Thyroid gland (tissue), 4 donors: ENCODE measurements at regions not wholly inside any gene's neighbourhood (a gene's known extent, or its start where the extent isn't known, plus 50 kb on each side); places are given as distances from the start of the nearest gene placed in this dataset.

Experiments
- POLR2A ChIP-seq, 2 donors: fragments of 450-650 bp; IDR thresholded peaks; one replicate each; pipeline ENCODE4 v1.6.1; 2017; ENCODE audit warnings: antibody characterized with exemption in 2 of 2, mild to moderate bottlenecking in 2 of 2, moderate library complexity in 1 of 2
- TF ChIP-seq, protein P1 (sequence below), 6 experiments: fragments of 200-600 bp in 3 of 6; fragments of 450-650 bp in 3 of 6; sonication (generic) in 3 of 6; IDR thresholded peaks; one replicate each; pipeline ENCODE4 v1.5.1; 2016 to 2019; ENCODE audit warnings: antibody characterized with exemption in 6 of 6, mild to moderate bottlenecking in 2 of 6, inconsistent platforms in 1 of 6, moderate library complexity in 1 of 6

DNA sequence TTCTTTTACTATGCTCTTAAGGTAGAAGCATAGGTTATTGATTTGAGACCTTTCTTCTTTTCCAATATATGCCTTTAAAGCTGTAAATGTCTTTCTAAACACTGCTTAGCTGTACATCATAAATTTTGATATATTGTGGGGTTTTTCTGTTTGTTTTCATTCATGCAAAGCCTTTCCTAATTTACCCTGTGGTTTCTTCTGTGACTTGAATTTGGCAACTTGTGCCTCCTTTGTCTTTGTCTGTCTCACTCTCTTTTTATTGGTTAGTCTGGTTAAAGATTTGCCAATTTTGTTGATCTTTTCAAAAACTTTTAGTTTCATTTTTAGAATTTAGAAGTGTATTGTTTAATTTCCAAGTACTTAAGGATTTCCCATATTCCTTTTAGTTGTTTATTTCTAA lies 343.1 kb downstream of the OXSM start:
- TF ChIP-seq, protein P1, sequence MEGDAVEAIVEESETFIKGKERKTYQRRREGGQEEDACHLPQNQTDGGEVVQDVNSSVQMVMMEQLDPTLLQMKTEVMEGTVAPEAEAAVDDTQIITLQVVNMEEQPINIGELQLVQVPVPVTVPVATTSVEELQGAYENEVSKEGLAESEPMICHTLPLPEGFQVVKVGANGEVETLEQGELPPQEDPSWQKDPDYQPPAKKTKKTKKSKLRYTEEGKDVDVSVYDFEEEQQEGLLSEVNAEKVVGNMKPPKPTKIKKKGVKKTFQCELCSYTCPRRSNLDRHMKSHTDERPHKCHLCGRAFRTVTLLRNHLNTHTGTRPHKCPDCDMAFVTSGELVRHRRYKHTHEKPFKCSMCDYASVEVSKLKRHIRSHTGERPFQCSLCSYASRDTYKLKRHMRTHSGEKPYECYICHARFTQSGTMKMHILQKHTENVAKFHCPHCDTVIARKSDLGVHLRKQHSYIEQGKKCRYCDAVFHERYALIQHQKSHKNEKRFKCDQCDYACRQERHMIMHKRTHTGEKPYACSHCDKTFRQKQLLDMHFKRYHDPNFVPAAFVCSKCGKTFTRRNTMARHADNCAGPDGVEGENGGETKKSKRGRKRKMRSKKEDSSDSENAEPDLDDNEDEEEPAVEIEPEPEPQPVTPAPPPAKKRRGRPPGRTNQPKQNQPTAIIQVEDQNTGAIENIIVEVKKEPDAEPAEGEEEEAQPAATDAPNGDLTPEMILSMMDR (IDR thresholded peaks at IDR 0.05), result no peak
- TF ChIP-seq POLR2A (IDR thresholded peaks at IDR 0.05), result no peak
